ENCODE measurements at regions not wholly inside any gene's neighbourhood (a gene's known extent, or its start where the extent isn't known, plus 50 kb on each side); places are given as distances from the start of the nearest gene placed in this dataset.

- Mint-ChIP-seq H3K9me3 (peaks cover 0 to 9% of the 10 kb centered on the region in 2 donors), H3K4me1 (no peaks in the 10 kb centered on the region), H3K4me3 (no peak overlapping the region), H3K36me3 (no peaks in the 10 kb centered on the region), H3K27ac (no peak overlapping the region), H3K27me3 (peaks cover 3 to 11% of the 10 kb centered on the region in 2 donors)
- ATAC-seq (replicated peaks): no peak
- DNase-seq: no peak
These were observed 113.7 kb upstream of the NSMCE3 start for GRCh38 chr15:29383367-29383766.

GRCh38 chr15:29382862-29383261 lies 113.2 kb upstream of the NSMCE3 start:
- Mint-ChIP-seq H3K36me3 (no peaks in the 10 kb centered on the region), H3K4me1 (no peaks in the 10 kb centered on the region), H3K27ac (no peak overlapping the region), H3K4me3 (no peak overlapping the region), H3K9me3 (peaks cover 0 to 7% of the 10 kb centered on the region in 2 donors), H3K27me3 (peaks cover 4 to 11% of the 10 kb centered on the region in 2 donors)
- no peak for ATAC-seq (replicated peaks)
- DNase-seq: no peak

- no peak overlapping the region for H3K27ac Mint-ChIP-seq
- H3K4me1 Mint-ChIP-seq: no peaks in the 10 kb centered on the region
- DNase-seq (no peak), ATAC-seq (replicated peaks) (no peak)
- H3K36me3 Mint-ChIP-seq: no peaks in the 10 kb centered on the region
- H3K27me3 Mint-ChIP-seq: peaks cover 7 to 11% of the 10 kb centered on the region in 2 donors
- H3K4me3 Mint-ChIP-seq: no peak overlapping the region
- peaks cover 0 to 7% of the 10 kb centered on the region in 2 donors for H3K9me3 Mint-ChIP-seq
These were observed 110.8 kb upstream of the NSMCE3 start for GRCh38 chr15:29380466-29380865.

GRCh38 chr15:29379647-29380046 lies 110.0 kb upstream of the NSMCE3 start:
- H3K36me3 Mint-ChIP-seq: no peaks in the 10 kb centered on the region
- H3K27ac Mint-ChIP-seq: peak overlapping the region; percentile 15
- peaks cover 4 to 15% of the 10 kb centered on the region in 2 donors for H3K27me3 Mint-ChIP-seq
- DNase-seq (no peak), ATAC-seq (replicated peaks) (no peak)
- H3K9me3 Mint-ChIP-seq: peaks cover 0 to 5% of the 10 kb centered on the region in 2 donors
- no peak overlapping the region for H3K4me3 Mint-ChIP-seq
- no peaks in the 10 kb centered on the region for H3K4me1 Mint-ChIP-seq

- H3K9me3 Mint-ChIP-seq: no peaks in the 10 kb centered on the region
- peaks cover 4 to 6% of the 10 kb centered on the region in 2 donors for H3K27me3 Mint-ChIP-seq
- H3K4me1 Mint-ChIP-seq: no peaks in the 10 kb centered on the region
- H3K36me3 Mint-ChIP-seq: no peaks in the 10 kb centered on the region
- no peak for ATAC-seq (replicated peaks)
- no peak for DNase-seq
- no peak overlapping the region for H3K27ac Mint-ChIP-seq
- no peak overlapping the region for H3K4me3 Mint-ChIP-seq
These were observed 107.5 kb upstream of the NSMCE3 start for GRCh38 chr15:29377161-29377560.

- no peaks in the 10 kb centered on the region for H3K9me3 Mint-ChIP-seq
- DNase-seq (no peak), ATAC-seq (replicated peaks) (no peak)
- H3K4me3 Mint-ChIP-seq: no peak overlapping the region
- H3K4me1 Mint-ChIP-seq: no peaks in the 10 kb centered on the region
- H3K27ac Mint-ChIP-seq: no peak overlapping the region
- peaks cover 4 to 6% of the 10 kb centered on the region in 2 donors for H3K27me3 Mint-ChIP-seq
- H3K36me3 Mint-ChIP-seq: no peaks in the 10 kb centered on the region
These were observed 107.0 kb upstream of the NSMCE3 start for GRCh38 chr15:29376590-29376989.

GRCh38 chr15:29369261-29369660 lies 99.6 kb upstream of the NSMCE3 start:
- H3K27me3 Mint-ChIP-seq: peaks cover 7 to 16% of the 10 kb centered on the region in 2 donors
- H3K4me1 Mint-ChIP-seq: no peaks in the 10 kb centered on the region
- H3K9me3 Mint-ChIP-seq: peaks cover 13 to 14% of the 10 kb centered on the region in 2 donors
- no peak for ATAC-seq (replicated peaks)
- no peak overlapping the region for H3K4me3 Mint-ChIP-seq
- H3K27ac Mint-ChIP-seq: no peak overlapping the region
- DNase-seq: no peak
- peaks cover 2 to 4% of the 10 kb centered on the region in 2 donors for H3K36me3 Mint-ChIP-seq

- no peak overlapping the region for H3K4me3 Mint-ChIP-seq
- H3K9me3 Mint-ChIP-seq: peaks cover 13% of the 10 kb centered on the region in 2 donors
- DNase-seq (no peak), ATAC-seq (replicated peaks) (no peak)
- H3K27ac Mint-ChIP-seq: no peak overlapping the region
- H3K27me3 Mint-ChIP-seq: peaks cover 7 to 16% of the 10 kb centered on the region in 2 donors
- H3K36me3 Mint-ChIP-seq: peaks cover 2 to 4% of the 10 kb centered on the region in 2 donors
- H3K4me1 Mint-ChIP-seq: no peaks in the 10 kb centered on the region
These were observed 94.9 kb upstream of the NSMCE3 start for GRCh38 chr15:29364426-29365078.

- DNase-seq: no peak
- Mint-ChIP-seq H3K9me3 (no peaks in the 10 kb centered on the region), H3K27ac (no peak overlapping the region), H3K36me3 (no peaks in the 10 kb centered on the region), H3K4me3 (no peak overlapping the region), H3K27me3 (peaks cover 6 to 14% of the 10 kb centered on the region in 2 donors), H3K4me1 (no peaks in the 10 kb centered on the region)
- ATAC-seq (replicated peaks): no peak
These were observed 91.9 kb upstream of the NSMCE3 start for GRCh38 chr15:29361560-29361959.

GRCh38 chr15:29360152-29360551 lies 90.5 kb upstream of the NSMCE3 start:
- DNase-seq: no peak
- Mint-ChIP-seq H3K27ac (no peak overlapping the region), H3K9me3 (no peaks in the 10 kb centered on the region), H3K36me3 (no peaks in the 10 kb centered on the region), H3K4me3 (no peak overlapping the region), H3K27me3 (peaks cover 5 to 8% of the 10 kb centered on the region in 2 donors), H3K4me1 (no peaks in the 10 kb centered on the region)
- no peak for ATAC-seq (replicated peaks)

- ATAC-seq (replicated peaks): no peak
- H3K9me3 Mint-ChIP-seq: no peaks in the 10 kb centered on the region
- no peaks in the 10 kb centered on the region for H3K4me1 Mint-ChIP-seq
- H3K4me3 Mint-ChIP-seq: no peak overlapping the region
- H3K27me3 Mint-ChIP-seq: peaks cover 11 to 17% of the 10 kb centered on the region in 2 donors
- no peak overlapping the region for H3K27ac Mint-ChIP-seq
- no peak for DNase-seq
- H3K36me3 Mint-ChIP-seq: no peaks in the 10 kb centered on the region
These were observed 87.2 kb upstream of the NSMCE3 start for GRCh38 chr15:29356786-29357185.

- Mint-ChIP-seq H3K27me3 (peaks cover 11 to 17% of the 10 kb centered on the region in 2 donors), H3K4me3 (no peak overlapping the region), H3K27ac (no peak overlapping the region), H3K36me3 (no peaks in the 10 kb centered on the region), H3K9me3 (no peaks in the 10 kb centered on the region), H3K4me1 (no peaks in the 10 kb centered on the region)
- DNase-seq (no peak), ATAC-seq (replicated peaks) (no peak)
These were observed 85.9 kb upstream of the NSMCE3 start for GRCh38 chr15:29355477-29355876.

GRCh38 chr15:29352402-29352801 lies 82.8 kb upstream of the NSMCE3 start:
- Mint-ChIP-seq H3K4me3 (no peak overlapping the region), H3K9me3 (no peaks in the 10 kb centered on the region), H3K27ac (no peak overlapping the region), H3K27me3 (peaks cover 17 to 23% of the 10 kb centered on the region in 2 donors), H3K4me1 (no peaks in the 10 kb centered on the region), H3K36me3 (no peaks in the 10 kb centered on the region)
- ATAC-seq (replicated peaks) (no peak), DNase-seq (no peak)

- ATAC-seq (replicated peaks): no peak
- H3K4me3 Mint-ChIP-seq: no peak overlapping the region
- no peak for DNase-seq
- peaks cover 6 to 21% of the 10 kb centered on the region in 2 donors for H3K27me3 Mint-ChIP-seq
- H3K9me3 Mint-ChIP-seq: no peaks in the 10 kb centered on the region
- no peaks in the 10 kb centered on the region for H3K4me1 Mint-ChIP-seq
- no peaks in the 10 kb centered on the region for H3K36me3 Mint-ChIP-seq
- no peak overlapping the region for H3K27ac Mint-ChIP-seq
These were observed 79.6 kb upstream of the NSMCE3 start for GRCh38 chr15:29349196-29349595.

GRCh38 chr15:29348336-29348914 lies 78.8 kb upstream of the NSMCE3 start:
- Mint-ChIP-seq H3K27me3 (peaks cover 6 to 18% of the 10 kb centered on the region in 2 donors), H3K4me3 (no peak overlapping the region), H3K27ac (no peak overlapping the region), H3K36me3 (no peaks in the 10 kb centered on the region), H3K4me1 (no peaks in the 10 kb centered on the region), H3K9me3 (no peaks in the 10 kb centered on the region)
- ATAC-seq (replicated peaks): no peak
- no peak for DNase-seq
